Left ventricle myocardium inferior (tissue), 1 donor: ENCODE measurements at regions not wholly inside any gene's neighbourhood (a gene's known extent, or its start where the extent isn't known, plus 50 kb on each side); places are given as distances from the start of the nearest gene placed in this dataset.

ENCODE experiments used
- DNase-seq: peaks from one replicate; pipeline ENCODE4 v3.0.0-alpha.2; 2020
- H3K27ac ChIP-seq: fragments of 200-600 bp; replicated peaks from 2 replicates; pipeline ENCODE4 v1.8.0; 2021
- H3K27me3 ChIP-seq: fragments of 200-600 bp; 2 replicates; pipeline ENCODE4 v1.8.0; 2021; ENCODE audit warnings: low read depth
- H3K36me3 ChIP-seq: fragments of 200-600 bp; 2 replicates; pipeline ENCODE4 v1.8.0; 2021
- H3K4me1 ChIP-seq: fragments of 200-600 bp; 2 replicates; pipeline ENCODE4 v1.8.0; 2021
- H3K4me3 ChIP-seq: fragments of 200-600 bp; 2 replicates; pipeline ENCODE4 v1.8.0; 2021; ENCODE audit warnings: mild to moderate bottlenecking, moderate library complexity
- H3K9me3 ChIP-seq: fragments of 200-600 bp; replicated peaks from 2 replicates; pipeline ENCODE4 v1.8.0; 2021
- intact Hi-C: fragments of 100-400 bp; cut with micrococcal nuclease; formaldehyde crosslinking; loops from one replicate; pipeline ENCODE4 v1.11.0; 2022
- TF ChIP-seq, protein P1 (sequence below): fragments of 200-600 bp; IDR thresholded peaks from 2 replicates; pipeline ENCODE4 v1.8.0; 2021; ENCODE audit warnings: antibody characterized with exemption, mild to moderate bottlenecking, borderline replicate concordance
- donor health status: DM: no; HTN: yes; CAD: no; lungs with severe emphysema.

DNA sequence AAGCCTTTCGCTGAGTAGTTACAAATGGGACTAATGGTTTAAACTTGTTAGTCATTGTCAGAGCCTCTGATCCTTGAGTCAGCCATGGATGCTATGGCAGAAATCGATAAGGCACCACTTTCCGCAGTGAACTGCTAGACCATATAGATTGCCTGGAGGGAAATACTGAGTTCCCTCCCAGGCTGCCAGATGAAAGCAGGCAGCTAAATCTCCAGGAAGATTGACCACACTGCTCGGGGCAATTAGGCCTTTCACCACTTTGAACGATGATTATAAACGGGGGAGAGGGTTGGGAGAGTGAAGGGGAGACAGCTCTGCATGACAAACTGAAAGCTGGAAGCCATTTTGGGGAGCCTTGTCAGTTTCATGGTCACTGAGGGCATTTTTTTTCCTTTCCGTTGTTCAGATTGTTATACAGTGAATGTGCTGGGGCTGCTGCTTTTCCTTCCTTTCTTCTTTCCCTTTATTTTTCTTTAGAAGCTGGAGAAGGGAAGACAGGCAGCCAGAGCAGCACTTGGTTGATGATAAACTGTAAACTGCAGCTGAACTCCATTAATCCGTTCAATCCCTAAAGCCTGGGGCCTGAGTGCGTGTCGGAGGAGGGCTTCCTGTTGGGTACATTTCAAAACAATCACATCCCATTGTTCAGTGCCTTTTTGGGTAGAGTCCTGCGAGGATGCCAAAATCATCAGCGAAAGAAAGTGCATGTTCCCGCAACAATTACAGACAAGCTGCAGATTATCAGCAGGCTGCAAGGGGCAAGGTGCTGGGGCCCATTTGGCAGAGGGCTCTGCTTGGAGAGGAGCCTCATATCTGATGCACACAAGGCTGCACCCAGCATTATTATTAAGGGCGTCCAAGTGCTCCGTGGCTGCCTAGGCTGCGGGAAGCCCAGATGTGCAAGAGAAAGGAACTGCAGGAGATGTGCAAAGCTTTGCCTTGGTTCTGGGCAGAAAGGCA, 308.4 kb downstream of the PSAT1 start:
- Histone ChIP-seq H3K36me3 (no peaks in the 10 kb centered on the region), H3K27ac (no peak overlapping the region), H3K4me1 (no peaks in the 10 kb centered on the region), H3K4me3 (no peak overlapping the region), H3K9me3 (no peaks in the 10 kb centered on the region), H3K27me3 (peaks cover 43% of the 10 kb centered on the region)
- intact Hi-C loops: no loop called here
- no peak for DNase-seq
- TF ChIP-seq, protein P1, sequence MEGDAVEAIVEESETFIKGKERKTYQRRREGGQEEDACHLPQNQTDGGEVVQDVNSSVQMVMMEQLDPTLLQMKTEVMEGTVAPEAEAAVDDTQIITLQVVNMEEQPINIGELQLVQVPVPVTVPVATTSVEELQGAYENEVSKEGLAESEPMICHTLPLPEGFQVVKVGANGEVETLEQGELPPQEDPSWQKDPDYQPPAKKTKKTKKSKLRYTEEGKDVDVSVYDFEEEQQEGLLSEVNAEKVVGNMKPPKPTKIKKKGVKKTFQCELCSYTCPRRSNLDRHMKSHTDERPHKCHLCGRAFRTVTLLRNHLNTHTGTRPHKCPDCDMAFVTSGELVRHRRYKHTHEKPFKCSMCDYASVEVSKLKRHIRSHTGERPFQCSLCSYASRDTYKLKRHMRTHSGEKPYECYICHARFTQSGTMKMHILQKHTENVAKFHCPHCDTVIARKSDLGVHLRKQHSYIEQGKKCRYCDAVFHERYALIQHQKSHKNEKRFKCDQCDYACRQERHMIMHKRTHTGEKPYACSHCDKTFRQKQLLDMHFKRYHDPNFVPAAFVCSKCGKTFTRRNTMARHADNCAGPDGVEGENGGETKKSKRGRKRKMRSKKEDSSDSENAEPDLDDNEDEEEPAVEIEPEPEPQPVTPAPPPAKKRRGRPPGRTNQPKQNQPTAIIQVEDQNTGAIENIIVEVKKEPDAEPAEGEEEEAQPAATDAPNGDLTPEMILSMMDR: no peak

DNA sequence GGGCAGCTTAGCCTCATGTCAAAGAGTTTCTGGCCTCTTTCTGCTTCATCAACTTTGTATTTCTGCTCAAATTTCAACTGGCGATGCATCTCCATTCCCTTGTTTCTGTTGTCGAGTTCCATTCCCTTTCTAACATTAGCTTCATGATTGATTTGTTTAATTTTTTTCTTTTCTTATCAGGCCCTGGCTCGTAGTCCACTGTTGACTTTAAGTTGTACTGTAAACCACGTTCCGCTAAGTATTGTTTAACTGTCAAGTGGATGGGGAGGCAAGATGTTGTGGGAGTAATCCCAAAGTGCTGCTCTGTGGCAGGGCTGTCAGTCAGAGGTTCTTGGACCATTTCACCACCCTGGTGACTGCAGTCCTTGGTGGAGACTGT, 309.1 kb downstream of the PSAT1 start:
- TF ChIP-seq, protein P1: no peak
- no peak overlapping the region for H3K27ac ChIP-seq
- intact Hi-C loops: no loop called here
- no peaks in the 10 kb centered on the region for H3K36me3 ChIP-seq
- H3K4me3 ChIP-seq: no peak overlapping the region
- DNase-seq: no peak
- no peaks in the 10 kb centered on the region for H3K9me3 ChIP-seq
- peaks cover 38% of the 10 kb centered on the region for H3K27me3 ChIP-seq
- no peaks in the 10 kb centered on the region for H3K4me1 ChIP-seq

DNA sequence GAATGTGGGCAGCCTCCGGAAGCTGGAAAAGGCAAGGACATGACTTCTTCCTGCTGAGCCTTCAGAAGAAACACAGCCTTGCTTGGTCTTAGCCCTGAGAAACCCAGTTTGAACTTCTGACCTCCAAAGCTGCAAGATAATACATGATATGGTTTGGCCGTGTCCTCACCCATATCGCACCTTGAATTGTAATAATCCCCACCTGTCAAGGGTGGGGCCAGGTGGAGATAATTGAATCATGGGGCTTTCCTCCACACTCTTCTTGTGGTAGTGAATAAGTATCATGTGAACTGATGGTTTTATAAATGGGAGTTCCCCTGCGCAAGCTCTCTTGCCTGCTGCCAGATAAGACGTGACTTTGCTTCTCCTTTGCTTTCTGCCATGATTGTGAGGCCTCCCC, 310.9 kb downstream of the PSAT1 start:
- H3K4me3 ChIP-seq: no peak overlapping the region
- no peak for DNase-seq
- H3K27me3 ChIP-seq: peaks cover 29% of the 10 kb centered on the region
- H3K9me3 ChIP-seq: no peaks in the 10 kb centered on the region
- H3K4me1 ChIP-seq: no peaks in the 10 kb centered on the region
- intact Hi-C loops: no loop called here
- H3K36me3 ChIP-seq: no peaks in the 10 kb centered on the region
- TF ChIP-seq, protein P1: no peak
- H3K27ac ChIP-seq: no peak overlapping the region

DNA sequence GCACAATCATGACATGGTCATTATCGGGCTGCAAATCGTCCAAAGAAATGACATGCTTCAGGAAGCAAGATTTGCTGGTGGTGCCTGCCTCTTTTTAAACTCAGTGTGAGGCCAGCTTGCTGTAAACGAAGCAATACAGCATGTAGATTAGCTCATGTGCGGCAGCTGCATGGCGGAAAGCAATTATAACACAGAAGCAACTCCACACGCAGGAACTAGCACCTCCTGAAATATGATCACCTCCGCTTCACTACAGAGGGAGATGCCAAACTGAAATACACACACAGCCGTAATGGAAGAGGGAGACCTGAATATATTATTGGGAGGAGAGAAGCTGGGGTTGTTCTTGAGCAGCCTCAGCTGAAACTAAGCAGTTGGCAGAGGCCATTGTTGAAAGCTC, 312.5 kb downstream of the PSAT1 start:
- peaks cover 22% of the 10 kb centered on the region for H3K27me3 ChIP-seq
- H3K9me3 ChIP-seq: no peaks in the 10 kb centered on the region
- H3K27ac ChIP-seq: no peak overlapping the region
- no peak overlapping the region for H3K4me3 ChIP-seq
- intact Hi-C loops: no loop called here
- no peaks in the 10 kb centered on the region for H3K4me1 ChIP-seq
- no peak for DNase-seq
- no peaks in the 10 kb centered on the region for H3K36me3 ChIP-seq
- TF ChIP-seq, protein P1: no peak

DNA sequence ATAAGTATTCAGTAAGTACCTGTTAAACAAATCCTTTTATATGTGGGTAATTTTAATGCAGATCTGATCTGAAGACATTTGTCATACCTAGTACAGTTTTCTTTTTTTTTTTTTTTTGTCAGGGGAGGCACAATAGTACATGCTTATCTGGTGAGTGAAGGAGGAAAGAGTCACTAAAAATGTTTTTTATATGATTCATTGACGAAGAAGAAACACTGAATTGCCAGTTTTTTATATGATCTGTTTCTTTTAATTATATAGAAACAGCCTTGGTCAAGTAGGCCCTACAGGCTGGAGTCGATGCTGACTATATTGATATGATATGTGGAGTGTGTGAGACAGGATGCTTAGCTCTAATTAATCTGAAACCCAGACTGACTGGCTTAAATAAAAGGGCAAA, 315.2 kb downstream of the PSAT1 start:
- intact Hi-C loops: no loop called here
- Histone ChIP-seq H3K27me3 (peaks cover 17% of the 10 kb centered on the region), H3K9me3 (no peaks in the 10 kb centered on the region), H3K4me1 (no peaks in the 10 kb centered on the region), H3K36me3 (no peaks in the 10 kb centered on the region), H3K27ac (no peak overlapping the region), H3K4me3 (no peak overlapping the region)
- DNase-seq: no peak
- TF ChIP-seq, protein P1: no peak
